HCT116 (cell line): ENCODE measurements at regions not wholly inside any gene's neighbourhood (a gene's known extent, or its start where the extent isn't known, plus 50 kb on each side); places are given as distances from the start of the nearest gene placed in this dataset.

Experiments used
- ATAC-seq: fragments of 200-7000 bp; cut with Tn5 transposase; 2 replicates; pipeline ENCODE4 v1.9.1; 2020; ENCODE audit warnings: mild to moderate bottlenecking, moderate library complexity
- BruUV-seq: library from RNA; stranded (reverse); fragments of 400-500 nt; replicated peaks from 2 replicates; lab custom pipeline; 2021; lab: Mats Ljungman, UMichigan
- CTCF ChIA-PET: fragments of 300-600 bp; sonication (Branson Sonifier 250); formaldehyde crosslinking; loops from one replicate; lab custom pipeline; 2021; ENCODE audit warnings: antibody characterized with exemption; lab: Charles Lee
- POLR2A ChIA-PET: fragments of 300-600, 350-600 bp; sonication (Branson Sonifier 250); formaldehyde crosslinking; loops from one replicate; lab custom pipeline; 2021; ENCODE audit warnings: antibody characterized with exemption; lab: Charles Lee
- RAD21 ChIA-PET, 2 experiments: fragments of 300-600 bp; sonication (Branson Sonifier 250); formaldehyde crosslinking; loops; one replicate each; lab custom pipeline; 2023; ENCODE audit warnings: low total read pairs in 2 of 2; ENCODE audit not compliant: uncharacterized antibody in 2 of 2, unreplicated experiment in 2 of 2, low non-redundant PET in 1 of 2; lab: Charles Lee
- DNase-seq: peaks from one replicate; pipeline ENCODE4 v3.0.0-alpha.2; 2010; ENCODE audit warnings: low read depth, low spot score
- H2AFZ ChIP-seq: fragments of 200-600 bp; shearing (Covaris generic), sonication (generic); 2 replicates; pipeline ENCODE4 v1.6.1; 2017; ENCODE audit warnings: low read depth, mixed run types, mixed read lengths, antibody characterized with exemption, low read length; ENCODE audit not compliant: poor library complexity, severe bottlenecking
- H3K27ac ChIP-seq: 2 replicates; pipeline ENCODE4 v1.5.1; 2012; ENCODE audit warnings: low read depth, low read length
- H3K27me3 ChIP-seq: fragments of 200-600 bp; sonication (generic); 2 replicates; pipeline ENCODE4 v1.6.1; 2016; ENCODE audit warnings: mixed run types, low read length, mixed read lengths; ENCODE audit not compliant: insufficient read depth
- H3K36me3 ChIP-seq, 2 experiments: fragments of 200-500 bp in 1 of 2; fragments of 200-600 bp in 1 of 2; sonication (Bioruptor generic) in 1 of 2; sonication (generic) in 1 of 2; 2 replicates each; pipeline versions ENCODE4 v1.5.1 to v1.6.1; 2014 to 2016; ENCODE audit warnings: low read length in 2 of 2, inconsistent platforms in 1 of 2, mixed read lengths in 1 of 2, mixed run types in 1 of 2; ENCODE audit not compliant: insufficient read depth in 2 of 2, control insufficient read depth in 1 of 2
- H3K4me1 ChIP-seq, 2 experiments: fragments of 200-600 bp in 1 of 2; sonication (generic) in 1 of 2; 2 replicates each; pipeline versions ENCODE4 v1.5.1 to v1.6.1; 2012 to 2017; ENCODE audit warnings: low read length in 2 of 2, inconsistent platforms in 1 of 2, mild to moderate bottlenecking in 1 of 2, mixed read lengths in 1 of 2, mixed run types in 1 of 2, moderate library complexity in 1 of 2; ENCODE audit not compliant: insufficient read depth in 2 of 2, control insufficient read depth in 1 of 2
- H3K4me2 ChIP-seq: fragments of 200-600 bp; sonication (generic); 2 replicates; pipeline ENCODE4 v1.6.1; 2017; ENCODE audit warnings: mixed run types, low read length, mixed read lengths
- H3K4me3 ChIP-seq, 2 experiments: fragments of 200-600 bp in 1 of 2; sonication (generic) in 1 of 2; replicated peaks in 1 of 2; 2 replicates each; pipeline ENCODE4 v1.5.1; 2011 to 2016; ENCODE audit warnings: low read length in 2 of 2, control low read depth in 1 of 2, low read depth in 1 of 2, mild to moderate bottlenecking in 1 of 2, mixed read lengths in 1 of 2, mixed run types in 1 of 2
- H3K79me2 ChIP-seq: fragments of 200-600 bp; sonication (generic); 2 replicates; pipeline ENCODE4 v1.6.1; 2017; ENCODE audit warnings: mild to moderate bottlenecking, mixed run types, low read length, moderate library complexity, mixed read lengths; ENCODE audit not compliant: insufficient read depth
- H3K9ac ChIP-seq: fragments of 200-600 bp; sonication (generic); 2 replicates; pipeline ENCODE4 v1.6.1; 2016; ENCODE audit warnings: low read length, mixed read lengths
- H3K9me2 ChIP-seq: fragments of 200-600 bp; sonication (generic), shearing (Covaris generic); 2 replicates; pipeline ENCODE4 v1.6.1; 2017; ENCODE audit warnings: mixed run types, mild to moderate bottlenecking, moderate library complexity; ENCODE audit not compliant: insufficient read depth
- H3K9me3 ChIP-seq, 2 experiments: fragments of 200-500 bp in 1 of 2; fragments of 200-600 bp in 1 of 2; sonication (Bioruptor generic) in 1 of 2; sonication (generic) in 1 of 2; 2 replicates each; pipeline ENCODE4 v1.6.1; 2014 to 2017; ENCODE audit warnings: low read length in 2 of 2, mixed read lengths in 2 of 2, inconsistent platforms in 1 of 2, low read depth in 1 of 2, mild to moderate bottlenecking in 1 of 2, mixed run types in 1 of 2, moderate library complexity in 1 of 2; ENCODE audit not compliant: control insufficient read depth in 1 of 2, insufficient read depth in 1 of 2
- H4K20me1 ChIP-seq: fragments of 200-600 bp; sonication (generic), shearing (Covaris generic); 2 replicates; pipeline ENCODE4 v1.6.1; 2017; ENCODE audit warnings: mixed run types, mild to moderate bottlenecking, moderate library complexity; ENCODE audit not compliant: insufficient read depth
- ATF3 ChIP-seq: IDR thresholded peaks from 2 replicates; pipeline ENCODE4 v1.6.1; 2012
- CBX3 ChIP-seq: IDR thresholded peaks from 2 replicates; pipeline ENCODE4 v1.6.1; 2012; ENCODE audit warnings: low read depth
- CEBPB ChIP-seq: IDR thresholded peaks from 2 replicates; pipeline ENCODE4 v1.6.1; 2012; ENCODE audit warnings: low read depth
- CTCF ChIP-seq, 3 experiments: fragments of 200-600 bp in 1 of 3; sonication (generic) in 1 of 3; IDR thresholded peaks in 2 of 3; conservative IDR thresholded peaks in 1 of 3; 2 replicates each; pipeline ENCODE4 v1.5.1; 2012 to 2017; ENCODE audit warnings: low read depth in 2 of 3, low read length in 2 of 3, antibody characterized with exemption in 1 of 3, borderline replicate concordance in 1 of 3, control low read depth in 1 of 3, mild to moderate bottlenecking in 1 of 3, mixed read lengths in 1 of 3, mixed run types in 1 of 3, moderate library complexity in 1 of 3; ENCODE audit not compliant: insufficient read depth in 1 of 3
- ELF1 ChIP-seq: IDR thresholded peaks from 2 replicates; pipeline ENCODE4 v1.6.1; 2012; ENCODE audit warnings: low read depth, borderline replicate concordance
- EZH2 ChIP-seq: fragments of 200-600 bp; sonication (generic); IDR thresholded peaks from 2 replicates; pipeline ENCODE4 v1.6.1; 2017; ENCODE audit warnings: antibody characterized with exemption, mixed run types
- EZH2phosphoT487 ChIP-seq: fragments of 200-600 bp; IDR thresholded peaks from 2 replicates; pipeline ENCODE4 v1.6.1; 2018; ENCODE audit warnings: antibody characterized with exemption, borderline replicate concordance
- FOSL1 ChIP-seq: IDR thresholded peaks from 2 replicates; pipeline ENCODE4 v1.6.1; 2012; ENCODE audit warnings: low read depth
- JUND ChIP-seq: IDR thresholded peaks from 2 replicates; pipeline ENCODE4 v1.6.1; 2012
- MAX ChIP-seq: IDR thresholded peaks from 2 replicates; pipeline ENCODE4 v1.6.1; 2012
- POLR2A ChIP-seq: IDR thresholded peaks from 2 replicates; pipeline ENCODE4 v1.7.0; 2011; ENCODE audit warnings: borderline replicate concordance; ENCODE audit not compliant: insufficient read depth, insufficient read length; ENCODE audit errors: extremely low read depth
- REST ChIP-seq: IDR thresholded peaks from 2 replicates; pipeline ENCODE4 v1.6.1; 2012; ENCODE audit warnings: low read depth
- SIN3A ChIP-seq: IDR thresholded peaks from 2 replicates; pipeline ENCODE4 v1.6.1; 2012; ENCODE audit warnings: low read depth
- SP1 ChIP-seq: IDR thresholded peaks from 2 replicates; pipeline ENCODE4 v1.6.1; 2012; ENCODE audit warnings: low read depth
- SRF ChIP-seq: IDR thresholded peaks from 2 replicates; pipeline ENCODE4 v1.6.1; 2012; ENCODE audit warnings: low read depth
- YY1 ChIP-seq: IDR thresholded peaks from 2 replicates; pipeline ENCODE4 v1.6.1; 2011; ENCODE audit warnings: low read length, low read depth, moderate library complexity, mild to moderate bottlenecking; ENCODE audit not compliant: insufficient replicate concordance; ENCODE audit errors: extremely low read depth
- ZFX ChIP-seq: fragments of 450-650 bp; IDR thresholded peaks from 2 replicates; pipeline ENCODE4 v1.6.1; 2017
- ZNF274 ChIP-seq: fragments of 200-500 bp; sonication (Bioruptor generic); IDR thresholded peaks from 2 replicates; pipeline ENCODE4 v1.6.1; 2014; ENCODE audit warnings: mild to moderate bottlenecking, low read depth, low read length, inconsistent platforms
- intact Hi-C: fragments of 100-400 bp; cut with micrococcal nuclease; formaldehyde crosslinking; loops from 2 replicates; pipeline ENCODE4 v1.10.0; 2022

- Histone ChIP-seq H3K36me3 (no peaks in the 10 kb centered on the region), H3K9me3 (peaks cover 0 to 3% of the 10 kb centered on the region in 2 experiments; a peak in 1 of 4 replicates), H3K4me1 (no peaks in the 10 kb centered on the region), H4K20me1 (no peaks in the 10 kb centered on the region; the same call in 1 of the 2 replicates), H3K9me2 (no peaks in the 10 kb centered on the region), H3K27ac (no peak overlapping the region), H3K27me3 (no peaks in the 10 kb centered on the region), H3K4me3 (no peak overlapping the region), H3K9ac (no peak overlapping the region), H3K79me2 (no peaks in the 10 kb centered on the region)
- ChIA-PET CTCF (no interaction called here), RAD21 (no interaction called here)
- no peak for DNase-seq
- TF ChIP-seq YY1 = no peak
- TF ChIP-seq ZNF274 = no peak
- no peak for TF ChIP-seq ATF3
- no peak for TF ChIP-seq EZH2phosphoT487
- no peak for TF ChIP-seq SP1
- no peak for TF ChIP-seq CEBPB
- no peak for TF ChIP-seq MAX
- no peak for TF ChIP-seq REST
- no peak for TF ChIP-seq ZFX
- no peak for TF ChIP-seq POLR2A
- no peak for TF ChIP-seq EZH2
- TF ChIP-seq ELF1 = no peak
- no peak for TF ChIP-seq CBX3
- TF ChIP-seq FOSL1 = no peak
- no peak for TF ChIP-seq CTCF (IDR thresholded peaks at IDR 0.05 in 2 of 3, conservative IDR thresholded peaks at IDR 0.05 in 1 of 3; ENCODE audit: borderline replicate concordance in 1 of 3, insufficient read depth in 1 of 3, low read depth in 2 of 3, low read length in 2 of 3)
- TF ChIP-seq SRF = no peak
- no peak for TF ChIP-seq JUND
- no peak for TF ChIP-seq SIN3A
- TF ChIP-seq, all 23 proteins: peak for 0
- no peak overlapping the region for H2AFZ ChIP-seq
- no peak for ATAC-seq
- no TSS peak for BruUV-seq
- POLR2A ChIA-PET = no interaction called here
- intact Hi-C loops = no loop called here
- no peak overlapping the region for H3K4me2 ChIP-seq
Observed at GRCh38 chr2:66699793-66700676, 265.1 kb downstream of the MEIS1 start.
